ENCODE measurements at regions not wholly inside any gene's neighbourhood (a gene's known extent, or its start where the extent isn't known, plus 50 kb on each side); places are given as distances from the start of the nearest gene placed in this dataset.
"Not testable (repeated sequence)": the region's sequence is repeated elsewhere in the genome, so short reads cannot be mapped to it uniquely, and the experiment has no call there.

DNA sequence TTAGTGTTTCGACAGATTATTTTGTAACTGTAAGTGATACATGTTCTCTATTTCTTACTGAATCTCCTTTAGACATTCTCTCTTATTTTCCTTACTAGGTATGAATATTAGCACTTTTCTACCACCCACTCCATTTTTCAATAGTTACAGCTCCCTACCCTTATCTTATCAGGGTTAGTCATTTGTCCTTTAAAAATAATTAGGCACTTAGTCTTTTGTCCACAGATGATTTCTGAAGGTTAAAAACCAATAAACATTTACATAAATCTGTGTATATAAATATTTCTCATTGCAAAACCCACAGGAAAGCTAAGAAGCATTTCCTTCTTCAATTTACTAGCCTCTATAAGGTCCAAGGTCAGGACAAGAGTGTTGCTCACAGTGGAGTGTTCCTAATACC lies 624.1 kb upstream of the MIR17HG start:
- Histone ChIP-seq H3K27ac (no peak overlapping the region), H3K9me3 (no peaks in the 10 kb centered on the region), H3K36me3 (no peaks in the 10 kb centered on the region), H3K4me1 (no peaks in the 10 kb centered on the region), H3K4me3 (no peak overlapping the region), H3K27me3 (ENCODE audit: low read depth) (no peaks in the 10 kb centered on the region)
- no peak for ATAC-seq
- intact Hi-C loops (cut with DNase I): no loop called here
- TF ChIP-seq, protein P1, sequence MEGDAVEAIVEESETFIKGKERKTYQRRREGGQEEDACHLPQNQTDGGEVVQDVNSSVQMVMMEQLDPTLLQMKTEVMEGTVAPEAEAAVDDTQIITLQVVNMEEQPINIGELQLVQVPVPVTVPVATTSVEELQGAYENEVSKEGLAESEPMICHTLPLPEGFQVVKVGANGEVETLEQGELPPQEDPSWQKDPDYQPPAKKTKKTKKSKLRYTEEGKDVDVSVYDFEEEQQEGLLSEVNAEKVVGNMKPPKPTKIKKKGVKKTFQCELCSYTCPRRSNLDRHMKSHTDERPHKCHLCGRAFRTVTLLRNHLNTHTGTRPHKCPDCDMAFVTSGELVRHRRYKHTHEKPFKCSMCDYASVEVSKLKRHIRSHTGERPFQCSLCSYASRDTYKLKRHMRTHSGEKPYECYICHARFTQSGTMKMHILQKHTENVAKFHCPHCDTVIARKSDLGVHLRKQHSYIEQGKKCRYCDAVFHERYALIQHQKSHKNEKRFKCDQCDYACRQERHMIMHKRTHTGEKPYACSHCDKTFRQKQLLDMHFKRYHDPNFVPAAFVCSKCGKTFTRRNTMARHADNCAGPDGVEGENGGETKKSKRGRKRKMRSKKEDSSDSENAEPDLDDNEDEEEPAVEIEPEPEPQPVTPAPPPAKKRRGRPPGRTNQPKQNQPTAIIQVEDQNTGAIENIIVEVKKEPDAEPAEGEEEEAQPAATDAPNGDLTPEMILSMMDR (IDR thresholded peaks at IDR 0.05): no peak
- DNase-seq: no peak

DNA sequence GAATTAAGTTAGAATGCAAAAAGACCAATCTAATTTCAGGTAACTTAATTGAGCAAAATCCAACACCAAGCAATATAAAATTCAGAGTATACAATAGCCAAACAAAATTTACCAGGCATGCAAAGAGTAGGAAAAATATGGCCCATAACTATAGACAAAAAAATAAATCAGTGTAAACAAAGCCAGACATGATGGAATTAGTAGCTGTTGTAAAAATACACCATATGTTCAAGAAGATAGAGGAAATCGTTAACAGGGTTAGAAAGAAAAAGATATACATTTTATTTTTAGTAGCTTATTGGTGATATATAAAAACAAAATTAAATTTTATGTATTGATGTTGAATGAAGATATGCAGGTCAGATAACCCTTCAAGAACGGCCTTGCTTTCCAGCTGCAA lies 621.1 kb upstream of the MIR17HG start:
- H3K4me3 ChIP-seq: no peak overlapping the region
- H3K9me3 ChIP-seq: no peaks in the 10 kb centered on the region
- H3K27ac ChIP-seq: no peak overlapping the region
- H3K36me3 ChIP-seq: no peaks in the 10 kb centered on the region
- ATAC-seq (no peak), DNase-seq (no peak)
- H3K4me1 ChIP-seq: no peaks in the 10 kb centered on the region
- TF ChIP-seq, protein P1 (IDR thresholded peaks at IDR 0.05): no peak
- intact Hi-C loops (cut with DNase I): no loop called here
- H3K27me3 ChIP-seq (ENCODE audit: low read depth): no peaks in the 10 kb centered on the region

DNA sequence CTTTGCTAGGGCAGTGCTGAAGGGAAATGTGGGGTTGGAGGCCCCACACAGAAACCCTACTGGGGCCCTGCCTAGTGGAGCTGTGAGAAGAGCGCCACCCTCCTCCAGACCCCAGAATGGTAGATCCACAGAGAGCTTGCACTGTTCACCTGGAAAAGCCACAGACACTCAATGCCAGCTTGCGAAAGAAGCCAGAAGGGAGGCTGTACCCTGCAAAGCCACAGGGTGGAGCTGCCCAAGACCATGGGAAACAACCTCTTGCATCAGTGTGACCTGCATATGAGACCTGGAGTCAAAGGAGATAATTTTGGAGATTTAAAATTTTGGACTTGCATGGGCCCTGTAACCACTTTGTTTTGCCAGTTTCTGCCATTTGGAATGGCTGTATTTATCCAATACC lies 615.4 kb upstream of the MIR17HG start:
- H3K27ac ChIP-seq: no peak overlapping the region

DNA sequence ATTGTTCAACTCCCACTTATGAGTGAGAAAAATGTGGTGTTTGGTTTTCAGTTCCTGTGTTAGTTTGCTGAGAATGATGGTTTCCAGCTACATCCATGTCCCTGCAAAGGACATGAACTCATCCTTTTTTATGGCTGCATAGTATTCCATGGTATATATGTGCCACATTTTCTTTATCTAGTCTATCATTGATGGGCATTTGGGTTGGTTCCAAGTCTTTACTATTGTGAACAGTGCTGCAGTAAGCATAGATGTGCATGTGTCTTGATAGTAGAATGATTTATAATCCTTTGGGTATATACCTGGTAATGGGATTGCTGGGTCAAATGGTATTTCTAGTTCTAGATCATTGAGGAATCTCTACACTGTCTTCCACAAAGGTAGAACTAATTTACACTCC lies 613.0 kb upstream of the MIR17HG start:
- H3K27ac ChIP-seq; H3K36me3 ChIP-seq; H3K9me3 ChIP-seq; intact Hi-C loops (cut with DNase I); H3K4me3 ChIP-seq; ATAC-seq; H3K4me1 ChIP-seq; DNase-seq; H3K27me3 ChIP-seq (ENCODE audit: low read depth): not testable (repeated sequence)

More for the DNA sequence above, 615.4 kb upstream of the MIR17HG start:
- Histone ChIP-seq H3K4me1 (no peaks in the 10 kb centered on the region), H3K27me3 (ENCODE audit: low read depth) (no peaks in the 10 kb centered on the region), H3K4me3 (no peak overlapping the region), H3K9me3 (peaks cover 4% of the 10 kb centered on the region), H3K36me3 (no peaks in the 10 kb centered on the region)
- ATAC-seq: no peak
- DNase-seq: no peak
- TF ChIP-seq, protein P1 (IDR thresholded peaks at IDR 0.05): no peak
- intact Hi-C loops (cut with DNase I): no loop called here

DNA sequence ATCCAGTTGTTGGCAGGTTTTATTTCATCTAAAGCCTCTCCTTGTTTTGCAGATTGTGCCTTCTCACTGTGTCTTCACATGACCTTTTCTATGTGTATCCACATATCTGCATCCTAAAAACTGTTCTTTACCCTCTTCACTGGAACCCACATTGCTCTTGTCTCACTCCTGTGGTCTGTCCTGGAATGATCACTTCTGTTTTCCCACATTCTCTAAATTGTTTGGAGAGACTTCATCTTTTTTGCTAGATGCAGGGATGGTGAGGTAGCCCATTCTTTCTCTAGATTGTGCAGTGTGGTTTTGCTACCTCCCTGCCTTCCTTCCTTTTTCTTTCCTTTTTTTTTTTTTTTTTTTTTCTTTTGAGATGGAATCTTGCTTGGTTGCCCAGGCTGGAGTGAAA lies 608.6 kb upstream of the MIR17HG start:
- Histone ChIP-seq H3K27ac (no peak overlapping the region), H3K27me3 (ENCODE audit: low read depth) (no peaks in the 10 kb centered on the region), H3K4me1 (no peaks in the 10 kb centered on the region), H3K9me3 (peaks cover 4% of the 10 kb centered on the region), H3K36me3 (no peaks in the 10 kb centered on the region), H3K4me3 (no peak overlapping the region)
- intact Hi-C loops (cut with DNase I): no loop called here
- DNase-seq (no peak), ATAC-seq (no peak)
- TF ChIP-seq, protein P1 (IDR thresholded peaks at IDR 0.05): no peak

DNA sequence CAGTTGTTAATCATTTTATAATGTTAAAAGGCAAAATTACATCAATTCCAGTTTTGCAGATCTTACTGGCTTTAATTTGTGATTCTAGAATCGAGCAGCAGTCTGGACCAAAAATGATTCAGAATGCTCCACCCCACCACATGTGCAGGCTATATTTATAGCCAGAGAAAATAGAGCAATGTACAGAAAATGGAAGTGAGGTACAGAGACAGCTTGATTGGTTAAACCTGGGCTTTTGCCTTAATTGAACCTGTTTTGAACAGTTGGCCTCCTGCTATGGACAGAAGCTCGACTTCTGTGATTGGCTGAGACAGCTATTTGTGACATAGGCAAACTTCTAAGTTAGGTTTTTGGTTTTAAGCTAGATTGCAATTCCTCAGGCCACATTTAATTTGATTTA lies 607.4 kb upstream of the MIR17HG start:
- peaks cover 4% of the 10 kb centered on the region for H3K9me3 ChIP-seq
- no peaks in the 10 kb centered on the region for H3K27me3 ChIP-seq (ENCODE audit: low read depth)
- no peaks in the 10 kb centered on the region for H3K4me1 ChIP-seq
- no peak overlapping the region for H3K4me3 ChIP-seq
- no peak overlapping the region for H3K27ac ChIP-seq
- no peaks in the 10 kb centered on the region for H3K36me3 ChIP-seq
- ATAC-seq: no peak
- no peak for DNase-seq
- intact Hi-C loops (cut with DNase I): no loop called here
- TF ChIP-seq, protein P1 (IDR thresholded peaks at IDR 0.05): no peak

All from lower lobe of right lung (tissue), 2 donors.